OCI-LY1 (cell line): ENCODE measurements at regions not wholly inside any gene's neighbourhood (a gene's known extent, or its start where the extent isn't known, plus 50 kb on each side); places are given as distances from the start of the nearest gene placed in this dataset.

Source experiments
- H2AFZ ChIP-seq: fragments of 200-600 bp; sonication (generic), shearing (Covaris generic); 2 replicates; pipeline ENCODE4 v1.6.0; 2014; ENCODE audit warnings: antibody characterized with exemption, mild to moderate bottlenecking, low read length
- H3F3A ChIP-seq: fragments of 200-600 bp; sonication (generic), shearing (Covaris generic); 2 replicates; pipeline ENCODE4 v1.6.0; 2014; ENCODE audit warnings: mild to moderate bottlenecking, antibody characterized with exemption, low read length, moderate library complexity; ENCODE audit not compliant: insufficient read depth
- H3K27ac ChIP-seq: fragments of 200-600 bp; sonication (generic); 2 replicates; pipeline ENCODE4 v1.5.1; 2014; ENCODE audit warnings: low read length, mixed run types, mild to moderate bottlenecking, low read depth; ENCODE audit not compliant: poor library complexity, severe bottlenecking
- H3K27me3 ChIP-seq: fragments of 200-600 bp; sonication (generic); 2 replicates; pipeline ENCODE4 v1.6.0; 2014; ENCODE audit warnings: antibody characterized with exemption, mild to moderate bottlenecking, low read length, moderate library complexity; ENCODE audit not compliant: insufficient read depth
- H3K36me3 ChIP-seq: fragments of 200-600 bp; sonication (generic); 2 replicates; pipeline ENCODE4 v1.6.1; 2014; ENCODE audit warnings: mild to moderate bottlenecking, antibody characterized with exemption, low read length, moderate library complexity, mixed read lengths; ENCODE audit not compliant: insufficient read depth
- H3K4me1 ChIP-seq: fragments of 200-600 bp; sonication (generic); 2 replicates; pipeline ENCODE4 v1.5.1; 2014; ENCODE audit warnings: mild to moderate bottlenecking, low read length, moderate library complexity; ENCODE audit not compliant: insufficient read depth, severe bottlenecking
- H3K4me2 ChIP-seq: fragments of 200-600 bp; sonication (generic), shearing (Covaris generic); 2 replicates; pipeline ENCODE4 v1.6.1; 2014; ENCODE audit warnings: low read length
- H3K4me3 ChIP-seq: fragments of 200-600 bp; sonication (generic); 2 replicates; pipeline ENCODE4 v1.5.1; 2014; ENCODE audit warnings: low read length, low read depth, mild to moderate bottlenecking, mixed read lengths; ENCODE audit not compliant: poor library complexity, severe bottlenecking
- H3K79me2 ChIP-seq: fragments of 200-600 bp; shearing (Covaris generic); 2 replicates; pipeline ENCODE4 v1.6.1; 2016; ENCODE audit warnings: mixed run types, low read length, mixed read lengths; ENCODE audit not compliant: insufficient read depth
- H3K9ac ChIP-seq: fragments of 200-600 bp; sonication (generic), shearing (Covaris generic); 2 replicates; pipeline ENCODE4 v1.6.1; 2014; ENCODE audit warnings: mild to moderate bottlenecking, low read length, mixed read lengths
- H3K9me2 ChIP-seq: fragments of 200-600 bp; sonication (generic), shearing (Covaris generic); 2 replicates; pipeline ENCODE4 v1.6.1; 2014; ENCODE audit warnings: low read depth, mild to moderate bottlenecking, low read length, mixed read lengths
- H3K9me3 ChIP-seq: fragments of 200-600 bp; shearing (Covaris generic); 2 replicates; pipeline ENCODE4 v1.6.1; 2014; ENCODE audit warnings: low read length, mixed read lengths
- H4K20me1 ChIP-seq: fragments of 200-600 bp; sonication (generic), shearing (Covaris generic); 2 replicates; pipeline ENCODE4 v1.6.0; 2016; ENCODE audit warnings: mild to moderate bottlenecking, low read length; ENCODE audit not compliant: insufficient read depth
- CTCF ChIP-seq: fragments of 200-600 bp; sonication (generic), shearing (Covaris generic); IDR thresholded peaks from 2 replicates; pipeline ENCODE4 v1.5.1; 2017; ENCODE audit warnings: mild to moderate bottlenecking, antibody characterized with exemption, low read length, moderate library complexity, mixed read lengths
- EZH2 ChIP-seq: fragments of 200-600 bp; sonication (generic), shearing (Covaris generic); IDR thresholded peaks from 2 replicates; pipeline ENCODE4 v1.8.0; 2017; ENCODE audit warnings: borderline replicate concordance, mixed run types, mild to moderate bottlenecking, antibody characterized with exemption, low read length, moderate library complexity, mixed read lengths

DNA sequence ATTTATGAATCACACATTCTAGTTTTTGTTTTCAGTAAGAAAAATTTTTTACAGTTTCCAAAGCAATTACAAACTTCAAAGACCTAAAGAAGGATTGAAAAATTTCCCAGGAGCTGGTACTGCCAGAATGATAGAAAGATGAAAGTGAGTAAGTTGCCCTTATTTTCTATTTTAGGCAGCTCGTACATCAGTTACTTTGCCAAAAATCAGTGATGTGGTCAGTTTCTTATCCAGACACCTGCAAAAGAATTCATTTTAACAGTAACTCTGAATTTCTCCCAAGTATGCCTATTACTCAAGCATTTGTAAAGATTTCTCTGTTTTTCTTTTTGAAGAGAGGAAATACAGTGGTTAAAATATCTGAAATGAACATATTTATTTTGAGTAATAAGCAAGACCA, 976.3 kb upstream of the RAG2 start:
- no peak overlapping the region for H3K4me3 ChIP-seq
- no peaks in the 10 kb centered on the region for H3K9me2 ChIP-seq
- no peak overlapping the region for H3K9ac ChIP-seq
- H3K27me3 ChIP-seq: no peaks in the 10 kb centered on the region
- no peak overlapping the region for H3K4me2 ChIP-seq
- H3K27ac ChIP-seq: no peak overlapping the region
- TF ChIP-seq CTCF (no peak), EZH2 (no peak)
- no peaks in the 10 kb centered on the region for H3F3A ChIP-seq
- no peaks in the 10 kb centered on the region for H3K36me3 ChIP-seq
- H3K4me1 ChIP-seq: no peaks in the 10 kb centered on the region
- no peak overlapping the region for H2AFZ ChIP-seq
- no peaks in the 10 kb centered on the region for H3K79me2 ChIP-seq
- no peaks in the 10 kb centered on the region for H4K20me1 ChIP-seq
- H3K9me3 ChIP-seq: no peaks in the 10 kb centered on the region

- Histone ChIP-seq H3K27me3 (no peaks in the 10 kb centered on the region), H3K36me3 (no peaks in the 10 kb centered on the region), H3F3A (no peaks in the 10 kb centered on the region), H4K20me1 (no peaks in the 10 kb centered on the region), H3K79me2 (no peaks in the 10 kb centered on the region), H3K4me1 (no peaks in the 10 kb centered on the region), H3K4me2 (no peak overlapping the region), H2AFZ (no peak overlapping the region), H3K9ac (no peak overlapping the region), H3K27ac (no peak overlapping the region), H3K9me2 (no peaks in the 10 kb centered on the region), H3K9me3 (no peaks in the 10 kb centered on the region), H3K4me3 (no peak overlapping the region)
- no peak for TF ChIP-seq EZH2
- TF ChIP-seq CTCF: no peak
Observed at GRCh38 chr11:37572491-37573171, 974.6 kb upstream of the RAG2 start.

- Histone ChIP-seq H3K9me3 (no peaks in the 10 kb centered on the region), H4K20me1 (no peaks in the 10 kb centered on the region), H3K9ac (no peak overlapping the region), H3K79me2 (no peaks in the 10 kb centered on the region), H3K9me2 (no peaks in the 10 kb centered on the region), H3K27ac (no peak overlapping the region), H3K27me3 (no peaks in the 10 kb centered on the region), H3K4me2 (no peak overlapping the region), H3K4me3 (no peak overlapping the region), H2AFZ (no peak overlapping the region), H3K36me3 (no peaks in the 10 kb centered on the region), H3F3A (no peaks in the 10 kb centered on the region), H3K4me1 (no peaks in the 10 kb centered on the region)
- no peak for TF ChIP-seq EZH2
- no peak for TF ChIP-seq CTCF
Observed at GRCh38 chr11:37571246-37571645, 973.2 kb upstream of the RAG2 start.
